ENCODE measurements at regions not wholly inside any gene's neighbourhood (a gene's known extent, or its start where the extent isn't known, plus 50 kb on each side); places are given as distances from the start of the nearest gene placed in this dataset.
"Not testable (repeated sequence)": the region's sequence is repeated elsewhere in the genome, so short reads cannot be mapped to it uniquely, and the experiment has no call there.

DNA sequence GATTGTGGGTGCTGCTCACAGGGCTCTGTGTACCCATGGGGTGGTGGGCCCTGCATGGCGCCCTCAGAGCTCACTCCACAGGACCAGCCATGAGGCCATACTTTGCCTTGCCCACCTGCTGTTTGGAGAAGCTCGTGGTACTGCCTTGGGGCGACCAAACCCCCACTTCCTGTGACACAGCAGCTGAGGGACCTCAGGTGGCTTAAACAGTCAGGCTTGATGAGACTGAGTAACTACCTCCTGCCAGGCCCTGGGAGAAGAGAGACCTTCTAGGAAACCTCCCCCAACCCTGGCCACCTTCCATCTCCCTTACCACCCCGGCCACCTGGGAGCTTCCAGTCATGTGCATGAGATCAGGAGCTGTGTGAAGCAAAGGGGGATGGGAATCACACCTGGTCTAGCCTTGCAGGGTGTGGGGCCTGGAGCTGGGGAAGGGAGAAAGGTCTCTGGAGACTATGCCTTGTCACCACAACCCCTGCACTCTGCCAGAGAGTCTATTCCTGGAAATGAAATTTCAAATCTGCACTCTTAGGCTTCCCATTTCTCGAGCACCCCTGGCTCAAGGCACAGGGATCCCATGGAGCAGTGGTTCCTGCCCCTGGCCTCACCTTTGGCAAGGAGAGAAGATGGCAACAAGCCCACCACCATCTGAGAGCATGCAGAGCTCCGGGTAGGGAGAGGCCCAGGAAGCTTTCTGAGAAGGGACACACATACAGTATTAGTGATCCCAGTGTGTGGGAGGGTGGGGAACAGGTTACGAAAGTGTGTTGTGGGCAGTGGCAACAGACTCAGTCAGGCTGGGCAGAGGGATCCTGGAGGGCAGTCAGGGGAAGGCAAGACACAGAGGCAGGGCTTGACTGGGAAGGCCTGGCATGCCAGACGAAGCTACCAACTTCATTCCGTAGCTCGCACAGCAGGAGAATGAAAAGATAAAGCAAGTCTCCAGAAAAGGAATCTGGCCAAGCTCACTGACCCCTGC lies 125.0 kb downstream of the URI1 start:
- no peak overlapping the region for H3K27ac ChIP-seq (ENCODE audit: low read depth in 2 of 2, low read length in 2 of 2)
- H3K9ac ChIP-seq (ENCODE audit: low read depth in 1 of 2, low read length in 2 of 2), result no peak overlapping the region
- no peaks in the 10 kb centered on the region for H3K27me3 ChIP-seq (ENCODE audit: control insufficient read depth in 2 of 2, insufficient read depth in 2 of 2, low read length in 2 of 2)
- no peak overlapping the region for H3K4me3 ChIP-seq (ENCODE audit: low read length in 2 of 2)
- no peaks in the 10 kb centered on the region for H3K36me3 ChIP-seq (ENCODE audit: control insufficient read depth in 2 of 2, insufficient read depth in 2 of 2, low read length in 2 of 2)
- no peaks in the 10 kb centered on the region for H3K4me1 ChIP-seq (ENCODE audit: control insufficient read depth in 2 of 2, insufficient read depth in 2 of 2, low read length in 2 of 2)
- H3K9me3 ChIP-seq (ENCODE audit: control insufficient read depth in 2 of 2, low read length in 2 of 2), result no peaks in the 10 kb centered on the region

DNA sequence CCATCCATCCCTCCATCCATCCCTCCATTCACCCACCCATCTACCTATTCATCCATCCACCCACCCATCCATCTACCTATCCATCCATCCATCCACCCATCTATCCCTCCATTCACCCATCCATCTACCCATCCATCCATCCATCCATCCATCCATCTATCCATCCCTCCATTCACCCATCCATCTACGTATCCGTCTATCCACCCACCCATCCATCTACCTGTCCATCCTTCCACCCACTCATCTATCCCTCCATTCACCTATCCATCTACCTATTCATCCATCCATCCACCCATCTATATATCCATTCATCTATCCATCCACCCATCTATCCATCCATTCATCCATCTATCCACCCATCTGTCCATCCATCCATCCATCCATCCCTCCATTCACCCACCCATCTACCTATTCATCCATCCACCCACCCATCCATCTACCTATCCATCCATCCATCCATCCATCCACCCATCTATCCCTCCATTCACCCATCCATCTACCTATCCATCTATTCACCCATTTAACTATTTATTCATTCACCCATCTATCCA lies 126.0 kb downstream of the URI1 start:
- H3K36me3 ChIP-seq (ENCODE audit: control insufficient read depth in 2 of 2, insufficient read depth in 2 of 2, low read length in 2 of 2); H3K9ac ChIP-seq (ENCODE audit: low read depth in 1 of 2, low read length in 2 of 2); H3K4me3 ChIP-seq (ENCODE audit: low read length in 2 of 2); H3K27ac ChIP-seq (ENCODE audit: low read depth in 2 of 2, low read length in 2 of 2); H3K9me3 ChIP-seq (ENCODE audit: control insufficient read depth in 2 of 2, low read length in 2 of 2); H3K4me1 ChIP-seq (ENCODE audit: control insufficient read depth in 2 of 2, insufficient read depth in 2 of 2, low read length in 2 of 2); H3K27me3 ChIP-seq (ENCODE audit: control insufficient read depth in 2 of 2, insufficient read depth in 2 of 2, low read length in 2 of 2): not testable (repeated sequence)

DNA sequence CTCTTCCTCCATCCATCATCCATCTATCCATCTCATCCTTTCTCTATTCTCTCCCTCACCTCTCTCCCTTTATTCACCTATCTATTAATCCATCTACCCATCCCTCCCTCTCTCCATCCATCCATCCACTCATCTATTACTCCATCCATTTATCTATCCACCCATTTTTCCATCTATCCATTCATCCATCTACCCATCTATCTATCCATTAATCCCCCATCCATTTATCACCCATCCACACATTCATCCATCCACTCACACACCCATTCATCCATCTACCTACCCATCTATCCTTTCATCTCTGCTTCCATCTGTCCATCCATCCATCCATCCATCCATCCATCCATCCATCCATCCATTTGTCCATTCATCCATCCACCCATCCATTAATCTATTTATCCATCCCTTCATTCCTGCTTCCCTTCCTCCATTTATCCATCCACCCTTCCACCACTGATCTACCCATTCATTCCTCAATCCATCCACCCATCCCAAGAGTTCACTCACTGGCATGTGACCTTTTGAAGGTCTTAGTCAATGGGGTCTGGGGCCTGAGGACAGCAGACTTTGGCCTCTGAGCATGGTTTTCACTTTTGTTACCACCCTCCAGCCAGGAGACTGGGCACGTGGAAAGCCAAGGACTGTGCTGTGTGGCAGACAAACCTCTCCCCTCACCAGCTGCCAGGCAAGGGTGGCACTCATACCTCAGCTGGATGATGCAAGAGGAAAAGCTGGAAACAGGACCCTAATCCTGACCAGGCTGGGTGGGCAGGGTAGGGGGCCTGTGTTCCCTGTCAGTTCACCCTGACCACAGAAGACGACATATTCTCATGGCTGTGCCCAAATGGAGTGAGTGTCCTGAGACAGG lies 126.7 kb downstream of the URI1 start:
- no peaks in the 10 kb centered on the region for H3K27me3 ChIP-seq (ENCODE audit: control insufficient read depth in 2 of 2, insufficient read depth in 2 of 2, low read length in 2 of 2)
- H3K4me3 ChIP-seq (ENCODE audit: low read length in 2 of 2), result no peak overlapping the region
- H3K27ac ChIP-seq (ENCODE audit: low read depth in 2 of 2, low read length in 2 of 2), result no peak overlapping the region
- no peak overlapping the region for H3K9ac ChIP-seq (ENCODE audit: low read depth in 1 of 2, low read length in 2 of 2)
- no peaks in the 10 kb centered on the region for H3K4me1 ChIP-seq (ENCODE audit: control insufficient read depth in 2 of 2, insufficient read depth in 2 of 2, low read length in 2 of 2)
- H3K36me3 ChIP-seq (ENCODE audit: control insufficient read depth in 2 of 2, insufficient read depth in 2 of 2, low read length in 2 of 2), result no peaks in the 10 kb centered on the region
- H3K9me3 ChIP-seq (ENCODE audit: control insufficient read depth in 2 of 2, low read length in 2 of 2), result no peaks in the 10 kb centered on the region

DNA sequence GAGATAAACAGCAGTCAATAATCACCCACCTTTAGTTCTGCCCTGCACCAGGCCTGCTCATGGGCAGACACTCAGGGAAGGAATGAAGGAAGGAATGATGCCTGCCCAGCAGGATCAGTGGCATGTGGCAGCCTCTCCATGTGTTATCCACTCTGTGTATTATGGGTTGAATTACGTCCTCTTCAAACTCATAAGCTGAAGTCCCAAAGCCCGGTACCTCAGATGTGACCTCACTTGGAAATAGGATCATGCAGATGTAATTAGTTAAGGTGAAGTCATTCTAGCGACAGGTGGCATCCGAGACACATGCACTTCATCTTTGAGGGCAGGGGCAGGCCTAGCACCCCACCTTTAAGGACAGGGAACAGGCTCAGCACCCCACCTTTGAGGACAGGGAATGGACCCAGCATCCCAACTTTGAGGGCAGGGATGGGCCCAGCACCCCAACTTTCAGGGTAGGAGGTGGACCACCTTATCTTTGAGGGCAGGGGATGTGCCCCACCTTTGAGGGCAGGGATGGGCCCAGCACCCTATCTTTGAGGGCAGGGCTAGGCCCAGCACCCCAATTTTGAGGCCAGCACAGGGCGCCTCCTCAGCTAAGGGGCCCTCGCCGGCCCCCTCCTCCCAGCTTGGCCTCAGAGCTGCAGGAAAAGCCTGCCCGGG lies 127.6 kb downstream of the URI1 start:
- Histone ChIP-seq H3K9ac (ENCODE audit: low read depth in 1 of 2, low read length in 2 of 2) (no peak overlapping the region), H3K27ac (ENCODE audit: low read depth in 2 of 2, low read length in 2 of 2) (no peak overlapping the region), H3K4me1 (ENCODE audit: control insufficient read depth in 2 of 2, insufficient read depth in 2 of 2, low read length in 2 of 2) (no peaks in the 10 kb centered on the region), H3K27me3 (ENCODE audit: control insufficient read depth in 2 of 2, insufficient read depth in 2 of 2, low read length in 2 of 2) (no peaks in the 10 kb centered on the region), H3K4me3 (ENCODE audit: low read length in 2 of 2) (no peak overlapping the region), H3K36me3 (ENCODE audit: control insufficient read depth in 2 of 2, insufficient read depth in 2 of 2, low read length in 2 of 2) (no peaks in the 10 kb centered on the region), H3K9me3 (ENCODE audit: control insufficient read depth in 2 of 2, low read length in 2 of 2) (no peaks in the 10 kb centered on the region)

DNA sequence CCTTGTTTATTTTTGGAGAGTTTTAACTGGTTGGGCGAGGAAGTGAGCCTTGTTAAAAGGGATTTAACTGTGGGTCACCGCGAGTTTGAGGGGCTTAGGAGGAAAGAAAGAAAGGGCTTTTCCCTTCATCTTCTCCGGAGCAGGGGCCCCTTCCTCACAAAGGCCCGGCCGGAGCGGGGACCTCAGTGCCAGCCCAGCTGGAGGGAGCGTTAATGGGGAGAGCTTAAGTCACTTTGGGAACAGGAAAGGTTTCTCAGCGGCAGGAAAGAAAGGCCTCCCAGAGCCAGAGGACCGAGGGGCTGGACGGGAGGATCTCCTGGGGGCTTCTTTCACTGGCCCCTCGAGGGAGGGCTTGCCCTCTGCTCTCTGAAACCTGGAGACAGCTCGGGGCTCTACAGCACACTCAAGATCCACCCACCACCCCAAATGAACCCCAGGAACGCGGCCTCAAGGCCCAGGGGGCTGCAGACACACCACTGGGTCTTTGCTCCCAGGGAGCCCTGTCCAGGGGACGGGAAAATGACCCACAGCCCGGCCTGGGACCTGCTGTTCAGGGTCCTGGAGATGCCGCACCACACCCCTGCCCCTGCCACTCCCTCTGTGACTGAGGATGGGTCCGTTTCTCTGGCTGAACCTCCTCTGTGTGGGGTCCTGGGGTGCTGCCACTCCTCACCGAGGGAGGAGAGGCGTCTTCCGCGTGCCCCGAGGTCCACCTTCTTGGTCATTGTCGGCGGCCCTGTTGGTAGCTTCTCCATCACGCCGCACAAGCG lies 128.3 kb downstream of the URI1 start:
- H3K36me3 ChIP-seq (ENCODE audit: control insufficient read depth in 2 of 2, insufficient read depth in 2 of 2, low read length in 2 of 2), result no peaks in the 10 kb centered on the region
- no peak overlapping the region for H3K4me3 ChIP-seq (ENCODE audit: low read length in 2 of 2)
- no peaks in the 10 kb centered on the region for H3K27me3 ChIP-seq (ENCODE audit: control insufficient read depth in 2 of 2, insufficient read depth in 2 of 2, low read length in 2 of 2)
- H3K4me1 ChIP-seq (ENCODE audit: control insufficient read depth in 2 of 2, insufficient read depth in 2 of 2, low read length in 2 of 2), result no peaks in the 10 kb centered on the region
- H3K27ac ChIP-seq (ENCODE audit: low read depth in 2 of 2, low read length in 2 of 2), result no peak overlapping the region
- no peak overlapping the region for H3K9ac ChIP-seq (ENCODE audit: low read depth in 1 of 2, low read length in 2 of 2)
- H3K9me3 ChIP-seq (ENCODE audit: control insufficient read depth in 2 of 2, low read length in 2 of 2), result no peaks in the 10 kb centered on the region

DNA sequence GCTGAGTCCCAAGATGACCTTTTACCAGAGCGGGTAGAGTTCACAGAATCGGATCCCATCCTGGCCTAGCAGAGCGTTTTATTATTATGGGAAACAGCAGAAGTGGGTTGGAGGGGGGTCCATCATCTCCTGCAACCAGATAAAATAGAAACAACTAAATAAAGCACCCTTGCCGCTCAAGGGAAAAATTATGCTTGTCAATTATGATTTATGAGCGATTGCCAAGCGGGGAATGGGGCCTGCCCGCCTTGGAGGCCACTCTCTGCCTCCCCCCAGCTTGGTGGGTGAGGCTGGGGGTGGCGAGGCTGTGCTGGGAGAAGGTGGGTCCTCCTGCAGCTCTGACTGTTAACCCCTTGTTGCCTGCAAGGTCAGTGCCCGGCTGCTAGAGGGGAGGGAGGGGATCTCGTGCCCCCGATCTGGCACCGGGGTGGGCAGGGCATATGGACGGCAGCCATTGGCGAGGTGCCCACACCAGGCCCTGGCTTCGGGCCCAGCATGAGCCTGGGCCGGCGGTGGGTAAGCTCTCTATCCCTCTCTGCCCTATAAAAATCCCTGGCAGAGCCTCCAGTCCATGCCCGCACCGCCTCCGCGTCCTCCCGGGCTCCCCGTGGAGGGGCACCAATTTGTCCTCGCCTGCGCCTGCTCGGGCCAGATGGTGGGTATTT lies 129.1 kb downstream of the URI1 start:
- H3K4me1 ChIP-seq (ENCODE audit: control insufficient read depth in 2 of 2, insufficient read depth in 2 of 2, low read length in 2 of 2), result no peaks in the 10 kb centered on the region
- H3K4me3 ChIP-seq (ENCODE audit: low read length in 2 of 2), result no peak overlapping the region
- no peaks in the 10 kb centered on the region for H3K9me3 ChIP-seq (ENCODE audit: control insufficient read depth in 2 of 2, low read length in 2 of 2)
- no peaks in the 10 kb centered on the region for H3K36me3 ChIP-seq (ENCODE audit: control insufficient read depth in 2 of 2, insufficient read depth in 2 of 2, low read length in 2 of 2)
- no peak overlapping the region for H3K9ac ChIP-seq (ENCODE audit: low read depth in 1 of 2, low read length in 2 of 2)
- no peaks in the 10 kb centered on the region for H3K27me3 ChIP-seq (ENCODE audit: control insufficient read depth in 2 of 2, insufficient read depth in 2 of 2, low read length in 2 of 2)
- H3K27ac ChIP-seq (ENCODE audit: low read depth in 2 of 2, low read length in 2 of 2), result no peak overlapping the region

DNA sequence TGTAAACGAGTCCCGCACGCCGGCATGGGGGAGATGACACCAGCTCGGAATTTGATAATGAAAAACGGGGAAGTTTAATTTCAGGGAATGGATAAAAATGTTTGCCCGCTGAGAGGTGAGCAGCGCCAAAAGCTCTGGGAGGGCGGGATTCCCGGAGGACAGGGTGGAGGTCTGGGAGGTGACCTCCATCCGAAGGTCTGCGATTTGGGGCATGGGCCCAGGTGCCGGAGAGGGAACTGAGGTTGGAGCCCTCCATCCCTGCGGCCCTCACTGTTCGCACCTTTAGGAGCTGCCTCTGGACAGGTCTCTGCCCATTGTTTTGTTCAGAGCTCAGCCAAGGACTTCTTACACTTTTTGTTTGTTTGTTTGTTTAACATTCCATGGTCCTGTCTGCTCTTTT lies 129.8 kb downstream of the URI1 start:
- H3K27me3 ChIP-seq (ENCODE audit: control insufficient read depth in 2 of 2, insufficient read depth in 2 of 2, low read length in 2 of 2), result no peaks in the 10 kb centered on the region
- no peak overlapping the region for H3K27ac ChIP-seq (ENCODE audit: low read depth in 2 of 2, low read length in 2 of 2)
- H3K9me3 ChIP-seq (ENCODE audit: control insufficient read depth in 2 of 2, low read length in 2 of 2), result no peaks in the 10 kb centered on the region
- H3K9ac ChIP-seq (ENCODE audit: low read depth in 1 of 2, low read length in 2 of 2), result no peak overlapping the region
- no peak overlapping the region for H3K4me3 ChIP-seq (ENCODE audit: low read length in 2 of 2)
- no peaks in the 10 kb centered on the region for H3K4me1 ChIP-seq (ENCODE audit: control insufficient read depth in 2 of 2, insufficient read depth in 2 of 2, low read length in 2 of 2)
- no peaks in the 10 kb centered on the region for H3K36me3 ChIP-seq (ENCODE audit: control insufficient read depth in 2 of 2, insufficient read depth in 2 of 2, low read length in 2 of 2)

DNA sequence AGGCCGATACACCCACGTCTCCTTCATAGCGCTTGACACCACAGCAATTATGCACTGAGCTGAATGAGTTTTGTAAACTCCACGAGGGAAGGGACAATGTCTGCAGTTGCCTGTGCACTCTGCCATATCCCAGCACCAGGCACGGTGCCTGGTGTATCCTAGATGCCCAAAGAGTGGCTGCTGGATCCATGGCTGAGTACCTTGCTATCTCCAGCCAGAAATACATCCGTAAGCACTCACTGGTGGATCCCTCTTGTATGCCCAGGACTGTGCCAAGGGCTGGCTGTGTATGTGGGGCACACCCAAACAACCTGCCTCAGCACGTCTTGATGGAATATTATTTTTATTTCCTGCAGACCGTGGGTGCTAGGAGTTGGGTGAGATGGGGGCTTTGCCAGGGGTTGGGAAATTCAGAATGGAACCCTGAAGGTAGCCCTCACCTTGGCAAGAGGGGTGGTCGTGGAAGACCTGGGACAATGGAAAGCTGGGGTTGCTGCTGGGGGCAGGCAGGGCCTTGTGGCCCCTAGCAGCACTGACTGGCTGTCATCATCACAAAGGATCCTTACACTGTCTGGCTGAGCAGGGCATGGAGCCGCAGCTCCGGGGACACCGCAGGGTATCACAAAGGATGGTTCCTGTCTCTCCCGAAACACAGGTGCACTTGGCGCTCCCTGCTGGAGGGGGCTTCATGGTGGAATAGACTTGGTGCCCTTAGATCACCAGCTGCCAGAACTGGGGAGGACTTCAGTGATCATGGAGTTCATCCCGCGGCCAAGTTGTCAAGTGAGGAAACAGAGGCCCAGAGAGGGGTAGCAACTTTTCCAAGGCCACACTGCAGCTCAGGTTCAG lies 131.3 kb downstream of the URI1 start:
- H3K27me3 ChIP-seq (ENCODE audit: control insufficient read depth in 2 of 2, insufficient read depth in 2 of 2, low read length in 2 of 2), result no peaks in the 10 kb centered on the region
- no peak overlapping the region for H3K4me3 ChIP-seq (ENCODE audit: low read length in 2 of 2)
- no peak overlapping the region for H3K9ac ChIP-seq (ENCODE audit: low read depth in 1 of 2, low read length in 2 of 2)
- H3K27ac ChIP-seq (ENCODE audit: low read depth in 2 of 2, low read length in 2 of 2), result no peak overlapping the region
- no peaks in the 10 kb centered on the region for H3K9me3 ChIP-seq (ENCODE audit: control insufficient read depth in 2 of 2, low read length in 2 of 2)
- H3K36me3 ChIP-seq (ENCODE audit: control insufficient read depth in 2 of 2, insufficient read depth in 2 of 2, low read length in 2 of 2), result no peaks in the 10 kb centered on the region
- H3K4me1 ChIP-seq (ENCODE audit: control insufficient read depth in 2 of 2, insufficient read depth in 2 of 2, low read length in 2 of 2), result no peaks in the 10 kb centered on the region
